GM21825 (cell line): ENCODE measurements at regions not wholly inside any gene's neighbourhood (a gene's known extent, or its start where the extent isn't known, plus 50 kb on each side); places are given as distances from the start of the nearest gene placed in this dataset.

ENCODE experiments used
- ATAC-seq: cut with Tn5 transposase; IDR thresholded peaks from one replicate; pipeline ENCODE4 v1.9.1; 2021; ENCODE audit warnings: mild to moderate bottlenecking, moderate library complexity; ENCODE audit not compliant: unreplicated experiment

DNA sequence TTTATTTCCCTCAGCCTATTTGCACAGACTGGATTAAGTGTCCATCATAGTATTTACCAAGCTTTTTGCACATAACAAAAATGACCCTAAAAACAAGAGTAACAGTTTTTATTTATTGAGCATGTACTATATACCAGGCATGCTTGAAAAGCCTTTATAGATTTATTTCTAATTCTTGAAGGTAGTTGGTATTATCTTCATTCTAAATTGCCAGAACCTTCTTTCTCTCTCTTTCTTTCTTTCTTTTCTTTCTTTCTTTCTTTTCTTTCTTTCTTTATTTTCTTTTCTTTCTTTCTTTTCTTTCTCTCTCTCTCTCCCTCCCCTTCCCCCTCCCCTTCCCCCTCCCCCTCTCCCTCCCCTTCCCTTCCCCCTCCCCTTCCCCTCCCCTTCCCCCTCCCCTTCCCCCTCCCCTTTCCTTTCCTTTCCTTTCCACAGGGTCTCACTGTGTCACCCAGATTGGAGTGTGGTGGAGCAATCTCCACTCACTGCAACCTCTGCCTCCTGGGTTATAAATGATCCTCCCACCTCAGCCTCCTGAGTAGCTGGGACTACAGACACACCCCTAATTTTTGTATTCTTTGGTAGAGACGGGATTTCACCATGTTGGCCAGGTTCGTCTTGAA lies 310.9 kb upstream of the RBFOX1 start:
- no peak for ATAC-seq

DNA sequence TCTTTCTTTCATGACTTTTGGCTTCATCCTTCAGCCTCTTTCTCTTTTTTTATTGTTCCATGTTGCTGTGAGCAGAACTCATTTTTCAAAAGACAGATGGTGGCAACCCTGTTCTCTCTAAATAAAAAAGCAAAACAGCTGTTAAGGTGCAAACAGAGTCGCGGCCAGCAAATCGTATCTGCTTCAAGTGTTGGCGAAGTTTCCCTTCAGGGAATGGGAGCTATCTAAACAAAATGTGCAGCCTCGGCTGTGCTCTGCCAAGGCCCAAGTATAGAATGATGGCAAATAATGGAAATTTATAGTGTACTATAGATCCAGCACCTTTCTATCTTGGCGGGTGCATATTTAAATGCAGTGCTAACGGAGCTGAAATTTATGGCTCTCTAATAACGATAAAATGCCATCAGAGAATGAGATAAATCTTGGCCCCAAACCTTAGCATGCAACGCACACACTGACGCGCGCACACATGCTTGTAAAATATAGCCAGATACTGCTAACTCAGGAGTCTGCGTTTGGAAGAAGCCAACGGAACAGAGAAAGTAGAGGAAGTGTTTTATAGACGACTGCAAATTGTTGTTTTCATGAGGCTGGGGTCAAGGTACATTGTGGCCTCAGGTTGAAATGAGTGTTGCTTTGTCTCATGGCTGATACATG lies 315.5 kb upstream of the RBFOX1 start:
- no peak for ATAC-seq

DNA sequence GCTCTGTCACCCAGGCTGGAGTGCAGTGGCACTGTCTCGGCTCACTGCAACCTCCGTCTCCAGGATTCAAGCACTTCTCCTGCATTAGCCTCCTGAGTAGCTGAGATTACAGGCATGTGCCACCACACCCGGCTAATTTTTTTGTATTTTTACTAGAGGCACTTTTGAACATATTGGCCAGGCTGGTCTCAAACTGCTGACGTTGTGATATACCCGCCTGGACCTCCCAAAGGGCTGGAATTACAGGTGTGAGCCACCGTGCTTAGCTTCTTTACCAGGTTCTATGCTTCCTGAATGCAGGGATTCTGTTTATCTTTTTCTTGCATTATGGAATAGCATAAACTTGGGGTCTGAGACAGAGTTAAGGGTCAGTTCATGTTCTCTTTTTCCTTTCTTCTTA lies 317.9 kb upstream of the RBFOX1 start:
- no peak for ATAC-seq

DNA sequence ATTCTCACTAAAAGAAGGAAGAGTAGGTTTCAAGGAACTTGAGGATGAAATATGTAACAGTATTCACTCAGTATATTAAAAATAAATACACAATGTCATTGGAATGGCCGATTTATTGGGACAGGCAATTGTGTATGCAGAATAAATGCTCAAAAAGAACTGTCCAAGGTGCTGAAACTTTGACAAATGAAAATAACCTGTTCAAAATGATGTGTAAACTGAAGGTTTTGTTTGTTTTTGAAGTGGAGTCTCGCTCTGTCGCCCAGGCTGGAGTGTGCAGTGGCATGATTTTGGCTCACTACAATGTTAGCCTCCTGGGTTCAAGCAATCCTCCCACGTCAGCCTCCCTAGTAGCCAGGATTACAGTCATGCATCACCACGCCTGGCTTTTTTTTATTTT lies 318.7 kb upstream of the RBFOX1 start:
- no peak for ATAC-seq

- ATAC-seq = no peak
Observed at GRCh38 chr16:7004266-7004665, 328.4 kb upstream of the RBFOX1 start.

GRCh38 chr16:6993544-6993943 lies 339.1 kb upstream of the RBFOX1 start:
- ATAC-seq = no peak

- no peak for ATAC-seq
Observed at GRCh38 chr16:6988846-6989245, 343.8 kb upstream of the RBFOX1 start.

GRCh38 chr16:6977916-6978315 lies 354.7 kb upstream of the RBFOX1 start:
- ATAC-seq = no peak

DNA sequence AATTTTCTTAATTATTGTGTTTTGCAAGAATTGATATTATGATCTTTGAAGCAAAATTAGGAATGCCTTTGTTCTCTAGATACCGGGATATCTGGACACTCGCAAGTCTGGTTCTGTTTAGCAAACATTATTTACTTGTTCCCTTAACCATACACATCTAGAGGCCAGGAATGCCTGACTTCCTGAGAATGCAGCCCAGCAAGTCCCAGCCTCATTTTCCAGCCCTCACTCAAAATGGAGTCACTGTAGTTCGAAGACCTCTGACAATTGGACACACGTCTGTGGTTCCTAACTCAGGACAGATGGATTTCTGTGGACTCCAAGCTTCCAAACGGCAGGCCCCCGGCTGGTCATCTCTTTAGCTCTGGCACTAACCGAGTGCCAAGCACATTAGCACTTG lies 355.4 kb upstream of the RBFOX1 start:
- no peak for ATAC-seq

DNA sequence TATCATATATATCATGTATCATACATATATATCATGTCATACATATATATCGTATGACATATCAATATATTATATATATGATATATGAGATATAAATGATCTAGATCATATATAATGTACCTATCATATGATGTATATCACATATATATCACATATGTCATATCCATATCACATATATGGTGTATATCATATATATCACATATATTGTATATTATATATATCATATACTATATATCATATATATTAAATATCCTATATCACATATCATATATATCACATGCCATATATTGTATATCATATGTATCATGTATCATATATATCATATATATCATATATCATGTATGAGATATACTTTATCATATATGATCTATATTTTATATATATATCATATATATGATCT lies 355.9 kb upstream of the RBFOX1 start:
- no peak for ATAC-seq

- ATAC-seq = no peak
Observed at GRCh38 chr16:6970171-6970857, 362.3 kb upstream of the RBFOX1 start.

GRCh38 chr16:6969594-6969993 lies 363.1 kb upstream of the RBFOX1 start:
- no peak for ATAC-seq

DNA sequence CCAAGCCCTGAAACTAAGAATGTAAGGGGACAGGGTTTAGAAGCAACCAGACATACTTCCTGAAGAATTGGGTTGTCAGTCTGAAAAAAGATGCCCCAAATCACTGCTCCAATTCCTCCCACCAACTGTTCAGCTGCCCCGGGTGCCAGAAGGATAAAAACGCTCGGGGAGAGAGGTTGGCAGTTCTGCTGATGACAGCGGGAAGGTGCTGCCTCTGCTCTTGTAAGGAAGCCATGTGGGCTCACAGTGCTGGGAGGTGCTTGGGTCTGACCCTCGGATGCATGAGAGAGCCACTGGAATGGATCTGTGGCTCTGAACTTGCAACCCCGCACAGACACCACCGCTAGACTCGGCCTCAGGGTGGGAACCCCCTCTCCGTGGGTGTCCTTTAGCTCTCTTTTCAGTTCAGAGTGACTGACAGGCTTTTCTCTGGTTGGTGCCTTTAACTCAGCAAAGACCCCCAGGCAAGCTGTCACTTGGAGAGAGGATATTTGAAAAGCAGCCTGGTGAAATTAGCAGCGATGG lies 364.8 kb upstream of the RBFOX1 start:
- ATAC-seq = no peak

- no peak for ATAC-seq
Observed at GRCh38 chr16:6966925-6967324, 365.7 kb upstream of the RBFOX1 start.

DNA sequence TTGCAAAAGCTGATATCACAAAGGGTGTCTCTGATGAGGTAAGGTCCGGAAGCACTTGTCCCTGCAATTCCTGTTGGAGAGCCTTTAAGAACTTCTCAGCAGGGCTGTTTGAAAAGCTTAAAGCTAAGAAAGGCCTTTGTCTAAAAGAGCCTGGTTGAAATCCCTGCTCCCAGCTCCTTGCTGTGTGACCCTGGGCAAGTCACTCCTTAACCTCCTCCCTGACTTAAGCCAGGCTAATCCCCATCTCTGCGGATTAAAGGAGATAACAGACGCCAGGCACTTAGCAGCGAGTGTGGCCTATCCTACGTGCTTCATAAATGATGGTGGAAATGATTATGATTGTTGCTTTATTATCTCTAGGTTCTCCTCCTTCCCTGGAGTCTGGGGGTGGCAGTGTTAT lies 368.0 kb upstream of the RBFOX1 start:
- no peak for ATAC-seq

DNA sequence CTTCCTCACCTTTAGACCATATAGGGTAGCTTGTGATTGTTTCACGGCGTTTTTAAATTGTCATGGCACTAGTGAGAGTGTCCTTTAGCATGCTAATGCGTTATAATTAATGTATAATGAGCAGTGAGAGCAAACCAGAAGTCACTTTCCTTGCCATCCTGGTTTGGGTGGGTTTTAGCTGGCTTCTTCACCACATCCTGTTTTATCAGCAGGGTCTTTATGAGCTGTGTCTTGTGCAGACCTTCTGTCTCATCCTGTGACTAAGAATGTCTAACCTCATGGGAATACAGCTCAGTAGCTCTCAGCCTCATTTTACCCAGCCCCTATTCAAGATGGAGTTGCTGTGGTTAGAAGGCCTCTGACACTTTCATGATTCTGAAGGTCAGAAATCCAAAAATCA lies 370.9 kb upstream of the RBFOX1 start:
- ATAC-seq = no peak

- no peak for ATAC-seq
Observed at GRCh38 chr16:6958184-6958583, 374.5 kb upstream of the RBFOX1 start.

DNA sequence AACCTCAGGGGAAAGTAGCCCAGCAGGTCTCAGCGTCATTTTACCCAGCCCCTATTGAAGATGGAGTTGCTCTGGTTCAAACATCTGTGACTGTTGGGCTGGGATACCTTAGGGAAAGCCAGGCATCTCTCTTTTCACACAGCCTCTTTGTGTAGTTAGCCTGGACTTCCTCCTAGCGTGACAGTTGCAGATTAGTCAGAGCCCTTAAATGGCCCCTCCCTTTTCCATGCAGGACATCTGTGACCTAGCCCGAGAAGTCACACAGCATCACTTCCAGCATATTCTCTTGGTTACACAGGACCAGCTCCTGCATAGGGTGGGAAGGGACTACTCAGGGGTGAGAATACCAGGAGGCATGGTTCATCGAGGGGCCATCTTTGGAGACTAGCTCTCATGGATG lies 375.0 kb upstream of the RBFOX1 start:
- no peak for ATAC-seq

DNA sequence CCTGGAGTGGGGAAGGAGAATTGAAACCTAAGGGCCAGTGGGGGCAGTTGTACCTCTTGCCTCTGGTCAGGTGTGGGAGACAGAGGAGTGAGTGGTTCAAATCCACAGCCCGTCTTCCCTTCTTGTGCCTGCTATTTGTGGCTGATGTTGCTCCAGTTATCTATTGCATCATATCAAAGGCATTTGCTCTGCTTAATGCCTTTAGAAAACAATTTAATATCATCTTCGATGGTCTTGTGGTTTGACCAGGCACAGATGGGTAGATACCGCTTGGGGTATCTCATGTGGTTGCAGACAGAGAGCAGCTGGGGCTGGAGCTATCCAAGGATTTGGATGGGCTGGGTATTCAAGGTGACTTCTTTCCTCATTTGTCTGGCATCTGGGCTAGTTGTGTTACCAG lies 376.1 kb upstream of the RBFOX1 start:
- no peak for ATAC-seq

GRCh38 chr16:6955303-6955702 lies 377.3 kb upstream of the RBFOX1 start:
- no peak for ATAC-seq

- no peak for ATAC-seq
Observed at GRCh38 chr16:6949240-6949639, 383.4 kb upstream of the RBFOX1 start.

DNA sequence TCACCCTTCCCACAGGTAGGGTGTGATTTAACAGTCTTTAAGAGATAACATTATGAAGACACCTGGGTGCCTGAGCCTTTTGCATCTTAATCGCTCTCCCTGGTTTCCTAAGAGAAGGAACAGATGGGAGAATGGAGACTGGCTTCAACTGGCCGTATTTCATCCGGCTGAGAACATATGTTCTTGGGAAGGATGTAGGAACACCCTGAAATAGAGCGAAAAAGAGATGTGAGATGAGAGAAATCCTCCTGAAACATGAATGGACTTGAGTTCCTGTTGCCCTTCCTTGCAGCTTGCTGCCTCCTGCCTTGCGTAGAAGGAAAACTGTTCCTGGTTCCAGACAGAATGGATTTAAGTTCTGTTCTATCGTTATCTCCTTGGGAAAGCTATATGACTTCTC lies 385.4 kb upstream of the RBFOX1 start:
- no peak for ATAC-seq
